ENCODE measurements at regions not wholly inside any gene's neighbourhood (a gene's known extent, or its start where the extent isn't known, plus 50 kb on each side); places are given as distances from the start of the nearest gene placed in this dataset.

- no peak overlapping the region for H4K5ac ChIP-seq (ENCODE audit: insufficient read length, low read depth, low read length)
- no peaks in the 10 kb centered on the region for H3K36me3 Mint-ChIP-seq (ENCODE audit: insufficient read depth in 1 of 3, low read depth in 3 of 3)
- WGBS (ENCODE audit: extremely low coverage, insufficient read length, low lambda C conversion rate) = no CpG with 5 or more reads among the region's 4 CpGs
- H3K4me1 Mint-ChIP-seq = no peaks in the 10 kb centered on the region
- H4K91ac ChIP-seq (ENCODE audit: insufficient read length, low read depth, low read length) = no peak overlapping the region
- H4K20me1 ChIP-seq (ENCODE audit: control insufficient read depth, insufficient read depth, insufficient read length) = no peaks in the 10 kb centered on the region
- H2AK5ac ChIP-seq (ENCODE audit: insufficient read length, low read length) = no peak overlapping the region
- DNase-seq = no peak
- H2BK15ac ChIP-seq (ENCODE audit: low read depth, low read length) = no peak overlapping the region
- H3K9me3 Mint-ChIP-seq = no peaks in the 10 kb centered on the region
- no peak overlapping the region for H3K56ac ChIP-seq (ENCODE audit: insufficient read length, low read depth, low read length)
- no peak overlapping the region for H3K27ac ChIP-seq (ENCODE audit: insufficient read length, low read depth, low read length)
- H3K9ac ChIP-seq (ENCODE audit: extremely low read depth, insufficient read length, low read length) = no peak overlapping the region
- H3K4ac ChIP-seq (ENCODE audit: low read depth, low read length) = no peak overlapping the region
- no peaks in the 10 kb centered on the region for H3K27me3 ChIP-seq (ENCODE audit: insufficient read depth, low read length)
- no peak overlapping the region for H2BK20ac ChIP-seq (ENCODE audit: low read depth, low read length, poor library complexity, severe bottlenecking)
- no peaks in the 10 kb centered on the region for H3K23me2 ChIP-seq (ENCODE audit: insufficient read length, low read depth, low read length, poor library complexity, severe bottlenecking)
- no peak overlapping the region for H3K27ac Mint-ChIP-seq
- no peak overlapping the region for H3K4me3 Mint-ChIP-seq
- no peak for TF ChIP-seq CTCF (conservative IDR thresholded peaks at IDR 0.05)
- H2BK12ac ChIP-seq (ENCODE audit: insufficient read length, low read depth, low read length) = no peak overlapping the region
- H3K4me2 ChIP-seq (ENCODE audit: insufficient read depth, insufficient read length, low read length) = no peak overlapping the region
- H2BK5ac ChIP-seq (ENCODE audit: insufficient read length, low read length) = no peak overlapping the region
- H3T11ph ChIP-seq (ENCODE audit: low read length) = no peak overlapping the region
- H2AFZ ChIP-seq (ENCODE audit: low read length) = no peak overlapping the region
- H3K27me3 Mint-ChIP-seq (ENCODE audit: low read depth) = no peaks in the 10 kb centered on the region
- H3K79me2 ChIP-seq (ENCODE audit: insufficient read depth, low read length) = no peaks in the 10 kb centered on the region
- no peak overlapping the region for H3K14ac ChIP-seq (ENCODE audit: insufficient read depth, low read length)
- H3K4me1 ChIP-seq (ENCODE audit: insufficient read depth, low read length) = no peaks in the 10 kb centered on the region
- no peak overlapping the region for H2BK120ac ChIP-seq (ENCODE audit: low read depth, low read length, poor library complexity, severe bottlenecking)
- no peak overlapping the region for H3K23ac ChIP-seq (ENCODE audit: insufficient read length, low read depth, low read length)
- H4K8ac ChIP-seq (replicated peaks; ENCODE audit: insufficient read length, low read depth, low read length) = no peak overlapping the region
- H3K9me3 ChIP-seq (ENCODE audit: control insufficient read depth, low read depth, low read length) = no peaks in the 10 kb centered on the region
- H3K18ac ChIP-seq (ENCODE audit: insufficient read length, low read depth, low read length) = no peak overlapping the region
- H3K79me1 ChIP-seq (ENCODE audit: insufficient read depth, low read depth, low read length, poor library complexity, severe bottlenecking) = no peaks in the 10 kb centered on the region
Measured at GRCh38 chr4:22875587-22876257, 183.0 kb downstream of the GBA3 start.
